Endothelial cell of umbilical vein (primary cell): ENCODE measurements at regions not wholly inside any gene's neighbourhood (a gene's known extent, or its start where the extent isn't known, plus 50 kb on each side); places are given as distances from the start of the nearest gene placed in this dataset.

ENCODE experiments used
- BruUV-seq: library from RNA; stranded (reverse); fragments of 400-500 nt; replicated peaks from 2 replicates; lab custom pipeline; 2021; lab: Mats Ljungman, UMichigan
- CTCF ChIA-PET: fragments of 300-600, 350-600 bp; sonication (Branson Sonifier 250); formaldehyde crosslinking; loops from one replicate; lab custom pipeline; 2021; ENCODE audit warnings: antibody characterized with exemption, inconsistent platforms; lab: Charles Lee
- POLR2A ChIA-PET: fragments of 300-600, 350-600 bp; sonication (Branson Sonifier 250); formaldehyde crosslinking; loops from one replicate; lab custom pipeline; 2021; ENCODE audit warnings: antibody characterized with exemption, inconsistent platforms; lab: Charles Lee
- DNase-seq: peaks from one replicate; pipeline ENCODE4 v3.0.0-alpha.2; 2011; ENCODE audit warnings: low read depth, low spot score
- FAIRE-seq: peaks from 2 replicates; lab custom pipeline; 2011; peaks lifted over from hg19 to GRCh38; lab: Jason Lieb, UNC
- H2AFZ ChIP-seq: 2 replicates; pipeline ENCODE4 v1.6.0; 2012; ENCODE audit warnings: low read depth, low read length, control low read depth, inconsistent platforms
- H3K27ac ChIP-seq: 2 replicates; pipeline ENCODE4 v1.5.1; 2011; ENCODE audit warnings: low read depth, mild to moderate bottlenecking, control low read depth, low read length, moderate library complexity; ENCODE audit not compliant: insufficient read depth
- H3K27me3 ChIP-seq, 2 experiments: 2 replicates each; pipeline versions ENCODE4 v1.6.0 to v1.6.1; 2011; ENCODE audit warnings: low read length in 2 of 2, mixed read lengths in 1 of 2; ENCODE audit not compliant: control insufficient read depth in 2 of 2, insufficient read depth in 2 of 2
- H3K36me3 ChIP-seq, 2 experiments: 2 replicates in 1 of 2; 3 replicates in 1 of 2; pipeline ENCODE4 v1.5.1; 2011; ENCODE audit warnings: low read length in 2 of 2, mild to moderate bottlenecking in 1 of 2, moderate library complexity in 1 of 2; ENCODE audit not compliant: control insufficient read depth in 2 of 2, insufficient read depth in 2 of 2; ENCODE audit errors: extremely low read depth in 1 of 2
- H3K4me1 ChIP-seq: 3 replicates; pipeline ENCODE4 v1.5.1; 2011; ENCODE audit warnings: mild to moderate bottlenecking, low read length; ENCODE audit not compliant: control insufficient read depth, insufficient read depth; ENCODE audit errors: extremely low read depth
- H3K4me2 ChIP-seq: 2 replicates; pipeline ENCODE4 v1.6.1; 2011; ENCODE audit warnings: low read length, control low read depth, mixed read lengths; ENCODE audit not compliant: insufficient read depth
- H3K4me3 ChIP-seq, 3 experiments: fragments of 200-600 bp in 1 of 3; sonication (generic), shearing (Covaris generic) in 1 of 3; replicated peaks in 1 of 3; 2 replicates each; pipeline ENCODE4 v1.5.1; 2011 to 2016; ENCODE audit warnings: control low read depth in 3 of 3, low read length in 3 of 3, mild to moderate bottlenecking in 2 of 3, inconsistent platforms in 1 of 3, low read depth in 1 of 3, moderate library complexity in 1 of 3; ENCODE audit not compliant: insufficient read depth in 1 of 3
- H3K79me2 ChIP-seq: 2 replicates; pipeline ENCODE4 v1.6.0; 2012; ENCODE audit warnings: low read length, inconsistent platforms; ENCODE audit not compliant: control insufficient read depth, insufficient read depth
- H3K9ac ChIP-seq: replicated peaks from 2 replicates; pipeline ENCODE3; 2011; ENCODE audit warnings: low read length, control low read depth; ENCODE audit not compliant: insufficient read depth; ENCODE audit errors: extremely low read depth
- H3K9me1 ChIP-seq: replicated peaks from 3 replicates; pipeline ENCODE4 v1.6.0; 2011; ENCODE audit warnings: mild to moderate bottlenecking, low read length; ENCODE audit not compliant: control insufficient read depth, insufficient read depth; ENCODE audit errors: extremely low read depth
- H3K9me3 ChIP-seq: replicated peaks from 2 replicates; pipeline ENCODE4 v1.5.1; 2012; ENCODE audit warnings: low read length, inconsistent platforms; ENCODE audit not compliant: control insufficient read depth, insufficient read depth
- H4K20me1 ChIP-seq: replicated peaks from 2 replicates; pipeline ENCODE3; 2011; ENCODE audit warnings: mild to moderate bottlenecking, low read length; ENCODE audit not compliant: control insufficient read depth, insufficient read depth; ENCODE audit errors: extremely low read depth
- EZH2 ChIP-seq: IDR thresholded peaks from 2 replicates; pipeline ENCODE4 v1.6.1; 2012; ENCODE audit warnings: borderline replicate concordance, low read depth, mild to moderate bottlenecking, moderate library complexity, low read length, inconsistent platforms; ENCODE audit not compliant: severe bottlenecking
- FOS ChIP-seq: IDR thresholded peaks from 2 replicates; pipeline ENCODE4 v1.6.1; 2011; ENCODE audit warnings: mild to moderate bottlenecking, low read length, moderate library complexity, borderline replicate concordance; ENCODE audit not compliant: insufficient read depth
- GATA2 ChIP-seq: IDR thresholded peaks from 2 replicates; pipeline ENCODE4 v1.7.0; 2011; ENCODE audit warnings: low read depth, mild to moderate bottlenecking, moderate library complexity, mixed read lengths, low read length; ENCODE audit not compliant: insufficient read length, insufficient read depth
- JUN ChIP-seq: IDR thresholded peaks from 2 replicates; pipeline ENCODE4 v1.6.1; 2011; ENCODE audit warnings: borderline replicate concordance, low read depth; ENCODE audit not compliant: insufficient read length, insufficient read depth
- MYC ChIP-seq: IDR thresholded peaks from one replicate; pipeline ENCODE4 v1.6.1; 2011; ENCODE audit warnings: mild to moderate bottlenecking, low read depth, low read length
- POLR2A ChIP-seq: IDR thresholded peaks from 2 replicates; pipeline ENCODE4 v1.6.1; 2012; ENCODE audit warnings: low read depth, mild to moderate bottlenecking, control low read depth, low read length
- POLR2AphosphoS5 ChIP-seq: IDR thresholded peaks from 2 replicates; pipeline ENCODE4 v1.6.1; 2012; ENCODE audit warnings: low read depth, mild to moderate bottlenecking, control low read depth, low read length, moderate library complexity; ENCODE audit not compliant: insufficient read depth
- dilution Hi-C: fragments of 300-500 bp; cut with MboI; formaldehyde crosslinking; loops from one replicate; pipeline ENCODE4 v1.15.0; 2019; ENCODE audit warnings: low sequenced_read_pairs; ENCODE audit not compliant: extremely low pct_ligation_motif_present
- intact Hi-C: fragments of 100-400 bp; cut with micrococcal nuclease; formaldehyde crosslinking; loops from one replicate; pipeline ENCODE4 v1.10.0; 2022
- TF ChIP-seq, protein P1 (sequence below), 2 donors: IDR thresholded peaks; 1 replicate in 1 of 2; 2 replicates in 1 of 2; pipeline ENCODE4 v1.5.1; 2011; ENCODE audit warnings: low read length in 2 of 2, mild to moderate bottlenecking in 2 of 2, moderate library complexity in 2 of 2, control low read depth in 1 of 2, inconsistent platforms in 1 of 2, low read depth in 1 of 2; ENCODE audit not compliant: insufficient read depth in 1 of 2; ENCODE audit errors: extremely low read depth in 1 of 2
- TF ChIP-seq, protein P2 (sequence below): IDR thresholded peaks from 2 replicates; pipeline ENCODE4 v1.6.1; 2011; ENCODE audit not compliant: insufficient read depth, insufficient read length

GRCh38 chr5:171588790-171589189 is 169.3 kb downstream of the FGF18 start:
- Histone ChIP-seq H3K4me1 (no peaks in the 10 kb centered on the region), H3K36me3 (no peaks in the 10 kb centered on the region), H2AFZ (no peak overlapping the region), H3K27me3 (peaks cover 7 to 11% of the 10 kb centered on the region in 2 experiments), H3K9me1 (no peaks in the 10 kb centered on the region), H3K4me3 (no peak overlapping the region), H4K20me1 (no peaks in the 10 kb centered on the region), H3K79me2 (no peaks in the 10 kb centered on the region), H3K9me3 (no peaks in the 10 kb centered on the region), H3K9ac (no peak overlapping the region), H3K27ac (no peak overlapping the region), H3K4me2 (no peak overlapping the region)
- CTCF ChIA-PET: no interaction called here
- intact Hi-C loops: no loop called here
- BruUV-seq: no TSS peak
- no peak for TF ChIP-seq EZH2
- TF ChIP-seq, protein P1, sequence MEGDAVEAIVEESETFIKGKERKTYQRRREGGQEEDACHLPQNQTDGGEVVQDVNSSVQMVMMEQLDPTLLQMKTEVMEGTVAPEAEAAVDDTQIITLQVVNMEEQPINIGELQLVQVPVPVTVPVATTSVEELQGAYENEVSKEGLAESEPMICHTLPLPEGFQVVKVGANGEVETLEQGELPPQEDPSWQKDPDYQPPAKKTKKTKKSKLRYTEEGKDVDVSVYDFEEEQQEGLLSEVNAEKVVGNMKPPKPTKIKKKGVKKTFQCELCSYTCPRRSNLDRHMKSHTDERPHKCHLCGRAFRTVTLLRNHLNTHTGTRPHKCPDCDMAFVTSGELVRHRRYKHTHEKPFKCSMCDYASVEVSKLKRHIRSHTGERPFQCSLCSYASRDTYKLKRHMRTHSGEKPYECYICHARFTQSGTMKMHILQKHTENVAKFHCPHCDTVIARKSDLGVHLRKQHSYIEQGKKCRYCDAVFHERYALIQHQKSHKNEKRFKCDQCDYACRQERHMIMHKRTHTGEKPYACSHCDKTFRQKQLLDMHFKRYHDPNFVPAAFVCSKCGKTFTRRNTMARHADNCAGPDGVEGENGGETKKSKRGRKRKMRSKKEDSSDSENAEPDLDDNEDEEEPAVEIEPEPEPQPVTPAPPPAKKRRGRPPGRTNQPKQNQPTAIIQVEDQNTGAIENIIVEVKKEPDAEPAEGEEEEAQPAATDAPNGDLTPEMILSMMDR (IDR thresholded peaks at IDR 0.05; ENCODE audit: extremely low read depth in 1 of 2, insufficient read depth in 1 of 2, low read depth in 1 of 2, low read length in 2 of 2): no peak
- no peak for TF ChIP-seq MYC
- no peak for TF ChIP-seq GATA2
- TF ChIP-seq POLR2AphosphoS5: no peak
- TF ChIP-seq POLR2A: no peak
- TF ChIP-seq, protein P2, sequence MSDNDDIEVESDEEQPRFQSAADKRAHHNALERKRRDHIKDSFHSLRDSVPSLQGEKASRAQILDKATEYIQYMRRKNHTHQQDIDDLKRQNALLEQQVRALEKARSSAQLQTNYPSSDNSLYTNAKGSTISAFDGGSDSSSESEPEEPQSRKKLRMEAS: no peak
- TF ChIP-seq JUN: no peak
- no peak for TF ChIP-seq FOS
- POLR2A ChIA-PET: no interaction called here
- DNase-seq (no peak), FAIRE-seq (no peak)
- dilution Hi-C loops: no loop called here
